PC-3 (cell line): ENCODE measurements at regions not wholly inside any gene's neighbourhood (a gene's known extent, or its start where the extent isn't known, plus 50 kb on each side); places are given as distances from the start of the nearest gene placed in this dataset.

Source experiments
- CTCF ChIP-seq: fragments of 300-600 bp; sonication (generic); conservative IDR thresholded peaks from 2 replicates; pipeline ENCODE4 v1.5.1; 2017; ENCODE audit warnings: antibody characterized with exemption, low read depth, mild to moderate bottlenecking, low read length
- EZH2 ChIP-seq: fragments of 300-600 bp; sonication (generic); IDR thresholded peaks from one replicate; pipeline ENCODE4 v1.6.1; 2017; ENCODE audit warnings: antibody characterized with exemption, mild to moderate bottlenecking, low read length; ENCODE audit not compliant: unreplicated experiment
- EZH2phosphoT487 ChIP-seq: fragments of 300-600 bp; sonication (generic); IDR thresholded peaks from 2 replicates; pipeline ENCODE4 v1.6.1; 2018; ENCODE audit warnings: mild to moderate bottlenecking, antibody characterized with exemption, low read length, borderline replicate concordance

- TF ChIP-seq CTCF (no peak), EZH2 (no peak), EZH2phosphoT487 (no peak)
Observed at GRCh38 chr3:59267021-59267420, 217.2 kb upstream of the CFAP20DC start.
